HG03095 (cell line): ENCODE measurements at regions not wholly inside any gene's neighbourhood (a gene's known extent, or its start where the extent isn't known, plus 50 kb on each side); places are given as distances from the start of the nearest gene placed in this dataset.
A peak's percentile ranks its signal among the peaks of the same experiment; 100 is the strongest.

Experiments
- ATAC-seq: cut with Tn5 transposase; IDR thresholded peaks from one replicate; pipeline ENCODE4 v1.9.1; 2021; ENCODE audit warnings: moderate library complexity; ENCODE audit not compliant: unreplicated experiment

GRCh38 chr6:9540534-9541126 is 874.2 kb downstream of the TFAP2A start:
- no peak for ATAC-seq

- no peak for ATAC-seq
Measured at GRCh38 chr6:9540126-9540525, 874.7 kb downstream of the TFAP2A start.

- no peak for ATAC-seq
Measured at GRCh38 chr6:9539231-9539755, 875.6 kb downstream of the TFAP2A start.

- no peak for ATAC-seq
Measured at GRCh38 chr6:9537381-9537780, 877.5 kb downstream of the TFAP2A start.

GRCh38 chr6:9535106-9535505 is 879.8 kb downstream of the TFAP2A start:
- no peak for ATAC-seq

- no peak for ATAC-seq
Measured at GRCh38 chr6:9532621-9533557, 882.0 kb downstream of the TFAP2A start.

GRCh38 chr6:9527679-9528286 is 887.1 kb downstream of the TFAP2A start:
- no peak for ATAC-seq

GRCh38 chr6:9523462-9523861 is 891.4 kb downstream of the TFAP2A start:
- ATAC-seq = no peak

GRCh38 chr6:9522101-9522500 is 892.8 kb downstream of the TFAP2A start:
- ATAC-seq = no peak

- ATAC-seq = peak; percentile 54
Measured at GRCh38 chr6:9521152-9521530, 893.7 kb downstream of the TFAP2A start.

GRCh38 chr6:9520417-9521151 is 894.3 kb downstream of the TFAP2A start:
- peak; percentile 50 for ATAC-seq

GRCh38 chr6:9518431-9518830 is 896.4 kb downstream of the TFAP2A start:
- no peak for ATAC-seq

GRCh38 chr6:9517806-9518205 is 897.1 kb downstream of the TFAP2A start:
- no peak for ATAC-seq

GRCh38 chr6:9515633-9516606 is 899.0 kb downstream of the TFAP2A start:
- ATAC-seq = no peak

- no peak for ATAC-seq
Measured at GRCh38 chr6:9514146-9514545, 900.7 kb downstream of the TFAP2A start.

- no peak for ATAC-seq
Measured at GRCh38 chr6:9511157-9511556, 903.7 kb downstream of the TFAP2A start.

- ATAC-seq = no peak
Measured at GRCh38 chr6:9507136-9507895, 907.6 kb downstream of the TFAP2A start.

GRCh38 chr6:9504191-9504590 is 910.7 kb downstream of the TFAP2A start:
- no peak for ATAC-seq

GRCh38 chr6:9503111-9503761 is 911.6 kb downstream of the TFAP2A start:
- no peak for ATAC-seq
